HG03025 (cell line): ENCODE measurements at regions not wholly inside any gene's neighbourhood (a gene's known extent, or its start where the extent isn't known, plus 50 kb on each side); places are given as distances from the start of the nearest gene placed in this dataset.
"Not testable (repeated sequence)": the region's sequence is repeated elsewhere in the genome, so short reads cannot be mapped to it uniquely, and the experiment has no call there.

Experiments
- ATAC-seq: cut with Tn5 transposase; IDR thresholded peaks from one replicate; pipeline ENCODE4 v1.9.1; 2021; ENCODE audit warnings: mild to moderate bottlenecking, moderate library complexity; ENCODE audit not compliant: unreplicated experiment, low FRiP score

- ATAC-seq: no peak
Measured at GRCh38 chr17:70955441-70955840, 786.1 kb downstream of the KCNJ2 start.

- no peak for ATAC-seq
Measured at GRCh38 chr17:70956726-70957125, 787.4 kb downstream of the KCNJ2 start.

DNA sequence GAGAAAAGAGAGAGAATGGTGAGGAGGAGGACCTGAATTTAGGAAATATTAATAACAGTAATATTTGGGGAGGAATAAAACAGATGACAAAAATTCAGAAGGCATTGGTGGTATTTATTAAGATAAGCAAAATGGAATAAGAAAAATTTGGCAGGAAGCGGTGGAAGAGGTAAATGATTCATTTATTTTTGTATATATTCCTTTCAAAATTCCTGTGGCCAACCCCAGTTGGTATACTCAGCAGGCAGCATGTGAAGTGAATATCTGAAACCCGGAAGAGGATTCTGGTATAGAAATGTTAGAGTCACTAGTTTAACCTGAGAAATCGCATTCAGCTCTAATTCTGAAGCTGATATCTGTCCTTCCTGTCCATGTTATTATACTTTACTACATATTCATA is 792.0 kb downstream of the KCNJ2 start:
- ATAC-seq: no peak

DNA sequence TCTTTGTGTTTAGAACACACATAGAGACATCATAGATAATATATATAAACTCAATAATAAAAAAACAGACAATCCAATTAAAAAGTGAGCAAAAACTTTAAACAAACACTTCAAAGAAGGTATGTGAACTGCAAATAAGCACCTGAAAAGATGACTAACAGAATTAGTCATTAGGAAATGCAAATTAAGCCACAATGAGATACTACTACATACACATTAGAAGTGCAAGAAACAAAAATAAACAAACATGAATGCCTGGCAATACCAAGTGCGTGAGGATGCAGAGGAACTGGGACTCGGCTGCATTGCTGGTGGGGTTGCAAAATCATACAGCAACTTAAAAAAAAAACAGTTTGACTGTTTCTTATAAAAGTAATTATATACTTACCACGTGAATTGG is 799.0 kb downstream of the KCNJ2 start:
- ATAC-seq: no peak

GRCh38 chr17:70969521-70970034 is 800.2 kb downstream of the KCNJ2 start:
- ATAC-seq: no peak

DNA sequence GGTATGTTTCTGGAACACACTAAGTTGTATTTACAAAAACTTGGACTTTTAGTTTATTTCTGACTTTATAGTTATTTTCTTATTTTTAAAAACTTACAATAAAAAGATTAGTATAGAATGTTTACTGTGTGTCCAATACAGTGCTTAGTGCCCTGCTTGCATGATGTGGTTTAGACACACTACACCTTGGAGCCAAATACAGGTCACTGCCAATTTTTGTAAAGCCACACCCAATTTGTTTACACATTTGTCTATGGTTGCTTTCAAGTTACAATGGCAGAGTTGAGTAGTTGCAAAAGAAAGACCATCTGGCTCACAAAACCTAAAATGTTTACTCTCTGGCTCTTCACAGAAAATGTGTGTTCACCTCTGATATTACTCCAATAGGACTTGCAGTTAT is 807.1 kb downstream of the KCNJ2 start:
- no peak for ATAC-seq

DNA sequence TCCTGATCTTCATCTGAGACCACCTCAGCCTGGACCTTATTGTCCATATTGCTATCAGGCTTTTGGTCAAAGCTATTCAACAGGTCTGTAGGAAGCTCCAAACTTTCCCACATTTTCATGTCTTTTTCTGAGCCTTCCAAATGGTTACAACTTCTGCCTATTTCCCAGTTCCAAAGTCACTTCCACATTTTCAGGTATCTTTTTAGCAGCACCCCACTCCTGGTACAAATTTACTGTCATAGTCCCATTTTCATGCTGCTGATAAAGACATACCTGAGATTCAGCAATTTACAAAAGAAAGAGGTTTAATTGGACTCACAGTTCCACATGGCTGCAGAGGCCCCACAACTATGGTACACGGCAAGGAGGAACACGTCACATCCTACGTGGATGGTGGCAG is 815.5 kb downstream of the KCNJ2 start:
- ATAC-seq: no peak

- no peak for ATAC-seq
Measured at GRCh38 chr17:70987867-70988340, 818.6 kb downstream of the KCNJ2 start.

DNA sequence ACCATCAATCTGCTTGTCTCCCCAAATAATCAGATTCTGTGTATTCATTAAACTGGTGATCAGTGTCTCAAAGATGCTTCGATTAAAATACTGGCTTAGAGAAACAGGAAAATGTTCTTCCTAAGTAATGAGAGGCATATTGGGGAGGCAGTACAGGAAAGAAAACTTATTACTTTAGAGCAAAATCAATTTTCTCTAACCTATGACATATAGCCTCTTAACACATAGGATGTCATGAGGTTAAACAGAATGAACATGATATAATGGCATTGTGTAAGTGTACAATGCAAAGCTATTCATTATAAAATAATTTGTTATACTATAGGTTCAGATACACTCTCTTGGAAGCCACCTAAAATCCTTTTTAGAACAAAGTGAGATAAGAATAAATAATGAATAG is 819.3 kb downstream of the KCNJ2 start:
- no peak for ATAC-seq

GRCh38 chr17:70989280-70989679 is 819.9 kb downstream of the KCNJ2 start:
- no peak for ATAC-seq

DNA sequence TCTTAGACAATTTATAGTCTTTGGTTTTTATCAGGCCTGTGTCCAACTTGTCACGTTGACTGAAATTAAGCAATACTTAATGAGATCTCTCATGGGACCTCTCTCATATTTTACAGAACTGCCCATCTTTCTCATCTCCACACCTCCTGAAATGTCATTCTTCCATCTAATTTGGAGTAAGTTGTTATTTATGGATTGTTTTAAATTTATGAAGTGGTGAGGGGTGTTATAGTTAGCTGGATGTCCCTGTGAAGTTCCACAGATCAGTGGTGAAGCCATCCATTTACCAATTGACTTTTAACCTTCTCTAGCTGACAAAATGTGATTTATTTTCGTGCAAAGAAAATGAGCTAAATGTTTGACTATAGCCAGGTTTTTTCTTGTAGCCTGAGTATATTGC is 824.9 kb downstream of the KCNJ2 start:
- ATAC-seq: no peak

DNA sequence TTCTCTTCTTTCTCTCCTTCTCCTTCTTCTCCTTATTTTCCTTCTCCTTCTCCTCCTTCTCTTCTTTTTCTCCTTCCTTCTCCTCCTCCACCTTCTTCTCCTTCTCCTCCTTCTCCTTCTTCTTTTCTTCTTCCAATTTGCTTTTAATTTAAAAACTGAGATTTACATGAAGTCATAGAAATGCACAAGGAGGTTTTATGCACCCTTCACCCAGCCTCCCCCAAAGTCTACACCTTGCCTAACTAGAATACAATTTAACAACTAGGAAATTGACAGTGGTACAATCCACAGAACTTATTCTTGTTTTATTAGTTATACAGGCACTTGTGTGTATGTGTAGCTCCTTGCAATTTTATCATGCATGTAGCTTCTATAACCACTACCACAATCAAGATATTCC is 826.7 kb downstream of the KCNJ2 start:
- ATAC-seq: no peak

DNA sequence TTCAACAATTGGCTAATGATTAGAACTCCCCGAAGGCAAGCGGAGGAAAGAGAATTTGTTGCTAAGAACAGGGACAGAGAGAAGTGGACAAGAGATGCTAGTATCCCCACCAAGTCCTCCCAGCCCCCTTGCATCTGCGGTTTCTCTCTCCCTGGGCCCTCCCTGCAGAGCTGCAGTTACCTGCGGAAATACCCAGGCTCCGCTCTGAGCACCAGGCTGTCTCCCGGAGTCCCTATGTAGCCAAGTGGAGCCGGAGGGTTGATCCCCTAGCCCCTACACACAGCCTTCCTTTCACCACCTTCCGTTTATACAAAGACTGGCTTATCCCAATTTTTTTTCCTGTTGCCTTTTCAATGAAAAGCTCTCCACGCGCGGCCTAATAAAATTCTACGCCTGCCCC is 834.4 kb downstream of the KCNJ2 start:
- ATAC-seq: no peak

DNA sequence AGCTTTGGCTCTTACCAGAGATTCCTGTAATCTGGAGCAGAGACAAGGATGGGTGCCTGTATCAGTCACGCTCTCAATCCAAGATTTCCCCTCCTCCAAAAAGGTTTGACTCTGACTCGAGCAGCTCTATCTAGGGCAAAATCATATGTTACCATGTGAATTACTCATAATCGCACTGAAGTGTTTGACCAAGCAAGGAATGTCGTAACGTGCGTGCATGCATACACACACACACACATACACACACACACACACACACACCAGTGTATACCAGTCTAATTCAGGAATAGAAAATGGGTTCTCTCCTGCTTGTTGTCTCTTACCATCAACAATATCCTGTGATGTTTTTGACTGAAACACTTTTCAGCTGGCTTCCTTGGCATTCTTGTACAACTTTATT is 835.1 kb downstream of the KCNJ2 start:
- no peak for ATAC-seq

- ATAC-seq: no peak
Measured at GRCh38 chr17:71011391-71011790, 842.1 kb downstream of the KCNJ2 start.

- ATAC-seq: no peak
Measured at GRCh38 chr17:71019699-71020098, 850.4 kb downstream of the KCNJ2 start.

DNA sequence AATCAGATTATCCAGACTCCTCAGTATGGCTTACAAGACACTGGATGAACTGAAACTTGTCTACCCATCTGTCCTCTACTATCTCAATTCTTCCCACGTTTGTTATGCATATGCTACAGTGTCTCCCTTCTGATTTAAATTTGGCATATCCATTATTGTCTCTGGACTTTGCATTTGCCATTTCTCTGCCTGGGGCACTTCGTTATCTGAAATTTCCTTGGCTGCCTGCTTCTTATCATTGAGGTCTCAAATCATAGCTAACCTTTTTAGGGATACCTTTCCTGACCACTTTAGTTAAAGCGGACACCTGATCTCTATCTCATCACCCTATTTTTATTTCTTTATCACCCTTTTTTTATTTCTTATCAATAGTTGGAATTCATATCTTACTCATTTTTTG is 853.4 kb downstream of the KCNJ2 start:
- ATAC-seq: no peak

DNA sequence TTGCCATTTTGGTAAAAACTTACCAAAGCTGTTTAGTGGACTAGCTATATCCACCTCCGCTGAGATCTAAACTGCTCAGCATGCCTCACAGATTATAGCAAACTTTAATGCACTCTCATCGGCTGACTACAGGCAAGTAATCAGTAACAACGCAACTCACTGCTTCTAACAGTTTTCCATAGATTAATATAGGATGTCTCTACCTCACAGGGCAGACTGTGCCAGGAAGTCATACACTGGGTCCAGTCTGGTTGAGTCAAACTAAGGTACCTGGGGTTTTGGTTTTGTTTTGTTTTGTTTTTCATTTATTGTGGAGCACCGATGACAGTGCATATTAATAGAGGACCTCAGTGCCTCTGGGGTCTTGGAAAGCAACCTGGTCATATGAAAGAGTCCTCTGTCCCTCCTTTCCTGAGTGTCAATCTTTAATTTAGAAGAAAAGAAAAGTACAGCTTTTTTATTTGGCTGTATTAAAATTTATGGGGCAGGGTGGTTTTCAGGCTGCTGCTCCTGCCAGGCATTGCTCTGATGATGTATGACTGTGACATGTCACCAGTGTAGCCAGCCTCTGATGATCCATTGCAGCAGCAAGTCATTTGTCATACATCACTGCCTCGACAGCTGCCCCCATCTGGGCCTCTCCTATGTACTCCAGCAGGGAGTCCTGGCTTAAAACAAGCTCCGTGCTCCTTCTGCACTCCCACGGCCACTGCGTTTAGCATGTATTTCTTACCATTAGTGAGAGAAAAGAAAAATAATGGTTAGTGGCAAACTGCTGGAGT is 854.1 kb downstream of the KCNJ2 start:
- ATAC-seq: no peak

DNA sequence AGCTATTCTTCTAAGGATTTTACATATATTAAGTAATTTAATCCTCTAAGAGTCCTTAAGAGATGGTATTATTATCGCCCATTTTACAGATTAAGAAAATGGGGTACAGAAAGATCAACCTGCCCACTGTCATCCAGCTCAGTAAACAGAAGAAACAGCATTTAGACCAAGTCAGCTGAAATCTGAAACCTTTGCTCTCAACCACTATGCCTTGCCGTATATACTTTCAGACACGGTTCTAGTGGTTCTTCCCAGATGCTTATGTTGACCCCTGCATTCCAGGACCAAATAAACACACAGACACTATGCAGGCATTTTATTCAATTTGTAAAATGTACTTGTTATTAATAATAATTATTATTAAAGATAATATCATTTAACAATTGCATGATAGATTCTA is 854.8 kb downstream of the KCNJ2 start:
- no peak for ATAC-seq

GRCh38 chr17:71024969-71025368 is 855.6 kb downstream of the KCNJ2 start:
- ATAC-seq: no peak

GRCh38 chr17:71029246-71029645 is 859.9 kb downstream of the KCNJ2 start:
- no peak for ATAC-seq

DNA sequence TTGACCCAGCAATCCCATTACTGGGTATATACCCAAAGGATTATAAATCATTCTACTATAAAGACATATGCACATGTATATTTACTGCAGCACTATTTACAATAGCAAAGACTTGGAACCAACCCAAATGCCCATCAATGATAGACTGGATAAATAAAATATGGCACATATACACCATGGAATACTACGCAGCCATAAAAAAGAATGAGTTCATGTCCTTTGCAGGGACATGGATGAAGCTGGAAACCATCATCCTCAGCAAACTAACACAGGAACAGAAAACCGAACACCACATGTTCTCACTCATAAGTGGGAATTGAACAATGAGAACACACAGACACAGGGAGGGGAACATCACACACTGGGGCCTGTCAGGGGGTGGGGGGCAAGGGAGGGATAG is 862.0 kb downstream of the KCNJ2 start:
- not testable (repeated sequence) for ATAC-seq
